Esophagus muscularis mucosa (tissue), 4 donors: ENCODE measurements at regions not wholly inside any gene's neighbourhood (a gene's known extent, or its start where the extent isn't known, plus 50 kb on each side); places are given as distances from the start of the nearest gene placed in this dataset.

Experiments used
- CTCF ChIP-seq, 3 experiments: fragments of 200-600 bp in 2 of 3; fragments of 450-650 bp in 1 of 3; sonication (generic) in 2 of 3; IDR thresholded peaks; one replicate each; pipeline ENCODE4 v1.5.1; 2017 to 2019; ENCODE audit warnings: antibody characterized with exemption in 3 of 3, mild to moderate bottlenecking in 2 of 3, moderate library complexity in 1 of 3
- EP300 ChIP-seq: sonication (generic); formaldehyde crosslinking; IDR thresholded peaks from one replicate; pipeline ENCODE4 v1.6.1; 2017; ENCODE audit warnings: antibody characterized with exemption
- POLR2A ChIP-seq: fragments of 450-650 bp; IDR thresholded peaks from one replicate; pipeline ENCODE4 v1.6.1; 2017; ENCODE audit warnings: antibody characterized with exemption, moderate library complexity, mild to moderate bottlenecking, low read depth
- POLR2AphosphoS5 ChIP-seq, 2 donors: sonication (generic); formaldehyde crosslinking; IDR thresholded peaks; one replicate each; pipeline ENCODE4 v1.6.1; 2017; ENCODE audit warnings: antibody characterized with exemption in 2 of 2

- TF ChIP-seq CTCF (IDR thresholded peaks at IDR 0.05): no peak
- no peak for TF ChIP-seq POLR2A
- TF ChIP-seq EP300: no peak
- TF ChIP-seq POLR2AphosphoS5 (IDR thresholded peaks at IDR 0.05): no peak
Observed at GRCh38 chr12:77218278-77218677, 152.9 kb upstream of the E2F7 start.
